ENCODE measurements at regions not wholly inside any gene's neighbourhood (a gene's known extent, or its start where the extent isn't known, plus 50 kb on each side); places are given as distances from the start of the nearest gene placed in this dataset.

DNA sequence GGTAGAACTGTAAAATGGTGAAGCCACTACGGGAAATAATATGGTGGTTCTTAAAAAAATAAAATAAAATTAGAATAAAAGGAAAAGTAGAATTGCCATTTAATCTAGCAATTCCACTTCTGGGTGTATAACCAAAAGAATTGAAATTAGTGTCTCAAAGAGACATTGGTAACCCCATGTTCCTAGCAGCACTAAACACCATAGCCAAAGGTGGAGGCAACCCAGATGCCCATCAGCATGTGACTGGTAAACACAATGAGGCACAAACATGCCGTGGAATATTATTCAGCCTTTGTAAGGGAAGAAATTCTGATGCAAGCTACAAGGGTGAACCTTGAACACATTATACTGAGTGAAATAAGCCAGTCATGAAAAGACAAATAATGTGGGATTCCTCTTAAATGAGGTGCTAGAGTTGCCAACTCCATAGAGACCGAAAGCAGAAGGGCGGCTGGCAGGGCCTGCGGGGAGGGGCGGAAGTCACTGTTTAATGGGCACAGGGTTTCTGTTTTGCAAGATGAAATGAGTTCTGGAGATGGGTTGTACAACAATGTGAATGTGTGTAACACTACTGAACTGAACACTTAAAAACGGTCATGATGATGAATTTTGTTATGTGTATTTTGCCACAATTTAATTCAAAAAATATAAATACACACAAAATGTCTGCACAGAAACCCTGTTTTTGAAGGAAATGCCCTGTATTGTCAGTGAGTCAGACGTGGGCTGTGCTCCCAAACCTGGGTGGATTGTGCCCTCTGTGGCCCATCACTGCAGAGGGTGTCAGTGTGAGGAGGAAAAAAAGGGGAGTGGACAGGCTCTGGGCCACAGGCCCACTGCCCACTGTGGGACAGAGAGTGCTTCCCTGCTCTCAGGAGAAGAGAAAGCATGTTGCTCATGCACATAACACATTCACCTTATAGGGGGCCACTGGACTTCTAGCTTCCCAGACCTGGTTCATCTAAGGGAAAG lies 49.6 kb upstream of the CD93 start:
- H3K79me2 ChIP-seq (ENCODE audit: control insufficient read depth, insufficient read depth, low read length), result no peaks in the 10 kb centered on the region
- no peaks in the 10 kb centered on the region for H3K9me3 ChIP-seq (ENCODE audit: control insufficient read depth, low read depth, low read length)
- peak overlapping the region; percentile 32 for H3K27ac ChIP-seq (ENCODE audit: control insufficient read depth, insufficient read depth, low read length)
- peaks cover 30% of the 10 kb centered on the region for H3K4me1 ChIP-seq (ENCODE audit: control insufficient read depth, extremely low read depth, insufficient read depth, low read length)
- no peak overlapping the region for H3K4me2 ChIP-seq (ENCODE audit: control insufficient read depth, extremely low read depth, insufficient read depth, low read depth, low read length)
- DNase-seq (ENCODE audit: low read depth, low spot score) (no peak), FAIRE-seq (no peak)
- H4K20me1 ChIP-seq (ENCODE audit: control insufficient read depth, extremely low read depth, insufficient read depth, low read length), result no peaks in the 10 kb centered on the region
- H3K27me3 ChIP-seq (ENCODE audit: control insufficient read depth, extremely low read depth, insufficient read depth, low read length), result no peaks in the 10 kb centered on the region
- H3K9ac ChIP-seq (ENCODE audit: control insufficient read depth, extremely low read depth, insufficient read depth, low read length), result no peak overlapping the region
- no peak overlapping the region for H3K4me3 ChIP-seq (ENCODE audit: control insufficient read depth in 2 of 3, extremely low read depth in 1 of 3, insufficient read depth in 2 of 3, low read depth in 1 of 3, low read length in 3 of 3)
- H3K36me3 ChIP-seq (ENCODE audit: control insufficient read depth in 2 of 2, extremely low read depth in 1 of 2, insufficient read depth in 2 of 2, low read length in 2 of 2), result no peaks in the 10 kb centered on the region
- H3K9me1 ChIP-seq (ENCODE audit: control insufficient read depth, extremely low read depth, insufficient read depth, low read length), result no peaks in the 10 kb centered on the region
- TF ChIP-seq, protein P1, sequence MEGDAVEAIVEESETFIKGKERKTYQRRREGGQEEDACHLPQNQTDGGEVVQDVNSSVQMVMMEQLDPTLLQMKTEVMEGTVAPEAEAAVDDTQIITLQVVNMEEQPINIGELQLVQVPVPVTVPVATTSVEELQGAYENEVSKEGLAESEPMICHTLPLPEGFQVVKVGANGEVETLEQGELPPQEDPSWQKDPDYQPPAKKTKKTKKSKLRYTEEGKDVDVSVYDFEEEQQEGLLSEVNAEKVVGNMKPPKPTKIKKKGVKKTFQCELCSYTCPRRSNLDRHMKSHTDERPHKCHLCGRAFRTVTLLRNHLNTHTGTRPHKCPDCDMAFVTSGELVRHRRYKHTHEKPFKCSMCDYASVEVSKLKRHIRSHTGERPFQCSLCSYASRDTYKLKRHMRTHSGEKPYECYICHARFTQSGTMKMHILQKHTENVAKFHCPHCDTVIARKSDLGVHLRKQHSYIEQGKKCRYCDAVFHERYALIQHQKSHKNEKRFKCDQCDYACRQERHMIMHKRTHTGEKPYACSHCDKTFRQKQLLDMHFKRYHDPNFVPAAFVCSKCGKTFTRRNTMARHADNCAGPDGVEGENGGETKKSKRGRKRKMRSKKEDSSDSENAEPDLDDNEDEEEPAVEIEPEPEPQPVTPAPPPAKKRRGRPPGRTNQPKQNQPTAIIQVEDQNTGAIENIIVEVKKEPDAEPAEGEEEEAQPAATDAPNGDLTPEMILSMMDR (optimal IDR thresholded peaks at IDR 0.05 in 1 of 3, IDR thresholded peaks at IDR 0.05 in 1 of 3, conservative IDR thresholded peaks at IDR 0.05 in 1 of 3; ENCODE audit: extremely low read depth in 1 of 3, insufficient read depth in 2 of 3, low read length in 3 of 3), result no peak
- TF ChIP-seq EZH2 (IDR thresholded peaks at IDR 0.05; ENCODE audit: low read length), result no peak
- dilution Hi-C loops (cut with MboI; ENCODE audit: extremely low pct_ligation_motif_present, low sequenced_read_pairs), result no loop called here
- no peak overlapping the region for H2AFZ ChIP-seq (ENCODE audit: control insufficient read depth, low read length)

Small RNAs in the stretch of these regions (small RNA-seq; reads per million reads assigned to genes)
- 0 reads per million in 3 experiments for gene RNA5SP478 (ENCODE audit: insufficient read length in 3 of 3, low read depth in 3 of 3, low replicate concordance in 1 of 3)

All from keratinocyte (primary cell).